Endothelial cell of umbilical vein (primary cell): ENCODE measurements at regions not wholly inside any gene's neighbourhood (a gene's known extent, or its start where the extent isn't known, plus 50 kb on each side); places are given as distances from the start of the nearest gene placed in this dataset.
A peak's percentile ranks its signal among the peaks of the same experiment; 100 is the strongest.

ENCODE experiments used
- BruUV-seq: library from RNA; stranded (reverse); fragments of 400-500 nt; replicated peaks from 2 replicates; lab custom pipeline; 2021; lab: Mats Ljungman, UMichigan
- CTCF ChIA-PET: fragments of 300-600, 350-600 bp; sonication (Branson Sonifier 250); formaldehyde crosslinking; loops from one replicate; lab custom pipeline; 2021; ENCODE audit warnings: antibody characterized with exemption, inconsistent platforms; lab: Charles Lee
- POLR2A ChIA-PET: fragments of 300-600, 350-600 bp; sonication (Branson Sonifier 250); formaldehyde crosslinking; loops from one replicate; lab custom pipeline; 2021; ENCODE audit warnings: antibody characterized with exemption, inconsistent platforms; lab: Charles Lee
- DNase-seq: peaks from one replicate; pipeline ENCODE4 v3.0.0-alpha.2; 2011; ENCODE audit warnings: low read depth, low spot score
- FAIRE-seq: peaks from 2 replicates; lab custom pipeline; 2011; peaks lifted over from hg19 to GRCh38; lab: Jason Lieb, UNC
- H2AFZ ChIP-seq: 2 replicates; pipeline ENCODE4 v1.6.0; 2012; ENCODE audit warnings: low read depth, low read length, control low read depth, inconsistent platforms
- H3K27ac ChIP-seq: 2 replicates; pipeline ENCODE4 v1.5.1; 2011; ENCODE audit warnings: low read depth, mild to moderate bottlenecking, control low read depth, low read length, moderate library complexity; ENCODE audit not compliant: insufficient read depth
- H3K27me3 ChIP-seq, 2 experiments: 2 replicates each; pipeline versions ENCODE4 v1.6.0 to v1.6.1; 2011; ENCODE audit warnings: low read length in 2 of 2, mixed read lengths in 1 of 2; ENCODE audit not compliant: control insufficient read depth in 2 of 2, insufficient read depth in 2 of 2
- H3K36me3 ChIP-seq, 2 experiments: 2 replicates in 1 of 2; 3 replicates in 1 of 2; pipeline ENCODE4 v1.5.1; 2011; ENCODE audit warnings: low read length in 2 of 2, mild to moderate bottlenecking in 1 of 2, moderate library complexity in 1 of 2; ENCODE audit not compliant: control insufficient read depth in 2 of 2, insufficient read depth in 2 of 2; ENCODE audit errors: extremely low read depth in 1 of 2
- H3K4me1 ChIP-seq: 3 replicates; pipeline ENCODE4 v1.5.1; 2011; ENCODE audit warnings: mild to moderate bottlenecking, low read length; ENCODE audit not compliant: control insufficient read depth, insufficient read depth; ENCODE audit errors: extremely low read depth
- H3K4me2 ChIP-seq: 2 replicates; pipeline ENCODE4 v1.6.1; 2011; ENCODE audit warnings: low read length, control low read depth, mixed read lengths; ENCODE audit not compliant: insufficient read depth
- H3K4me3 ChIP-seq, 3 experiments: fragments of 200-600 bp in 1 of 3; sonication (generic), shearing (Covaris generic) in 1 of 3; replicated peaks in 1 of 3; 2 replicates each; pipeline ENCODE4 v1.5.1; 2011 to 2016; ENCODE audit warnings: control low read depth in 3 of 3, low read length in 3 of 3, mild to moderate bottlenecking in 2 of 3, inconsistent platforms in 1 of 3, low read depth in 1 of 3, moderate library complexity in 1 of 3; ENCODE audit not compliant: insufficient read depth in 1 of 3
- H3K79me2 ChIP-seq: 2 replicates; pipeline ENCODE4 v1.6.0; 2012; ENCODE audit warnings: low read length, inconsistent platforms; ENCODE audit not compliant: control insufficient read depth, insufficient read depth
- H3K9ac ChIP-seq: replicated peaks from 2 replicates; pipeline ENCODE3; 2011; ENCODE audit warnings: low read length, control low read depth; ENCODE audit not compliant: insufficient read depth; ENCODE audit errors: extremely low read depth
- H3K9me1 ChIP-seq: replicated peaks from 3 replicates; pipeline ENCODE4 v1.6.0; 2011; ENCODE audit warnings: mild to moderate bottlenecking, low read length; ENCODE audit not compliant: control insufficient read depth, insufficient read depth; ENCODE audit errors: extremely low read depth
- H3K9me3 ChIP-seq: replicated peaks from 2 replicates; pipeline ENCODE4 v1.5.1; 2012; ENCODE audit warnings: low read length, inconsistent platforms; ENCODE audit not compliant: control insufficient read depth, insufficient read depth
- H4K20me1 ChIP-seq: replicated peaks from 2 replicates; pipeline ENCODE3; 2011; ENCODE audit warnings: mild to moderate bottlenecking, low read length; ENCODE audit not compliant: control insufficient read depth, insufficient read depth; ENCODE audit errors: extremely low read depth
- FOS ChIP-seq: IDR thresholded peaks from 2 replicates; pipeline ENCODE4 v1.6.1; 2011; ENCODE audit warnings: mild to moderate bottlenecking, low read length, moderate library complexity, borderline replicate concordance; ENCODE audit not compliant: insufficient read depth
- GATA2 ChIP-seq: IDR thresholded peaks from 2 replicates; pipeline ENCODE4 v1.7.0; 2011; ENCODE audit warnings: low read depth, mild to moderate bottlenecking, moderate library complexity, mixed read lengths, low read length; ENCODE audit not compliant: insufficient read length, insufficient read depth
- JUN ChIP-seq: IDR thresholded peaks from 2 replicates; pipeline ENCODE4 v1.6.1; 2011; ENCODE audit warnings: borderline replicate concordance, low read depth; ENCODE audit not compliant: insufficient read length, insufficient read depth
- POLR2AphosphoS5 ChIP-seq: IDR thresholded peaks from 2 replicates; pipeline ENCODE4 v1.6.1; 2012; ENCODE audit warnings: low read depth, mild to moderate bottlenecking, control low read depth, low read length, moderate library complexity; ENCODE audit not compliant: insufficient read depth
- dilution Hi-C: fragments of 300-500 bp; cut with MboI; formaldehyde crosslinking; loops from one replicate; pipeline ENCODE4 v1.15.0; 2019; ENCODE audit warnings: low sequenced_read_pairs; ENCODE audit not compliant: extremely low pct_ligation_motif_present
- intact Hi-C: fragments of 100-400 bp; cut with micrococcal nuclease; formaldehyde crosslinking; loops from one replicate; pipeline ENCODE4 v1.10.0; 2022

GRCh38 chr12:47351526-47351925, 271.8 kb upstream of the AMIGO2 start:
- Histone ChIP-seq H3K9ac (no peak overlapping the region), H3K4me1 (peaks cover 10% of the 10 kb centered on the region), H3K4me2 (no peak overlapping the region), H2AFZ (no peak overlapping the region), H3K27ac (no peak overlapping the region), H3K36me3 (no peaks in the 10 kb centered on the region), H3K27me3 (no peaks in the 10 kb centered on the region), H3K79me2 (no peaks in the 10 kb centered on the region), H3K4me3 (no peak overlapping the region), H3K9me3 (no peaks in the 10 kb centered on the region), H4K20me1 (no peaks in the 10 kb centered on the region), H3K9me1 (no peaks in the 10 kb centered on the region)
- no TSS peak for BruUV-seq
- FAIRE-seq (no peak), DNase-seq (no peak)
- TF ChIP-seq JUN = no peak
- intact Hi-C loops (no loop called here), dilution Hi-C loops (no loop called here)
- ChIA-PET POLR2A (no interaction called here), CTCF (no interaction called here)

- no peaks in the 10 kb centered on the region for H4K20me1 ChIP-seq
- ChIA-PET POLR2A (no interaction called here), CTCF (no interaction called here)
- BruUV-seq = no TSS peak
- peak overlapping the region; percentile 46 for H3K4me2 ChIP-seq
- FAIRE-seq = no peak
- peak overlapping the region; percentile 8 for H2AFZ ChIP-seq
- dilution Hi-C loops = no loop called here
- H3K27ac ChIP-seq = no peak overlapping the region
- H3K36me3 ChIP-seq = no peaks in the 10 kb centered on the region
- TF ChIP-seq FOS (peak; percentile 41), JUN (no peak), GATA2 (peak; percentile 68), POLR2AphosphoS5 (peak; percentile 17)
- no peak overlapping the region for H3K4me3 ChIP-seq
- DNase-seq = peak; percentile 74
- H3K27me3 ChIP-seq = no peaks in the 10 kb centered on the region
- no peaks in the 10 kb centered on the region for H3K9me1 ChIP-seq
- intact Hi-C loops = no loop called here
- H3K9ac ChIP-seq = no peak overlapping the region
- no peaks in the 10 kb centered on the region for H3K9me3 ChIP-seq
- H3K4me1 ChIP-seq = peaks cover 10% of the 10 kb centered on the region
- no peaks in the 10 kb centered on the region for H3K79me2 ChIP-seq
Observed at GRCh38 chr12:47350062-47350408, 270.3 kb upstream of the AMIGO2 start.
